Inferior parietal cortex (tissue), 1 donor: ENCODE measurements at regions not wholly inside any gene's neighbourhood (a gene's known extent, or its start where the extent isn't known, plus 50 kb on each side); places are given as distances from the start of the nearest gene placed in this dataset.
"Not testable (repeated sequence)": the region's sequence is repeated elsewhere in the genome, so short reads cannot be mapped to it uniquely, and the experiment has no call there.

Source experiments
- DNase-seq: peaks from one replicate; pipeline ENCODE4 v3.0.0-alpha.2; 2016; ENCODE audit errors: extremely low spot score

DNA sequence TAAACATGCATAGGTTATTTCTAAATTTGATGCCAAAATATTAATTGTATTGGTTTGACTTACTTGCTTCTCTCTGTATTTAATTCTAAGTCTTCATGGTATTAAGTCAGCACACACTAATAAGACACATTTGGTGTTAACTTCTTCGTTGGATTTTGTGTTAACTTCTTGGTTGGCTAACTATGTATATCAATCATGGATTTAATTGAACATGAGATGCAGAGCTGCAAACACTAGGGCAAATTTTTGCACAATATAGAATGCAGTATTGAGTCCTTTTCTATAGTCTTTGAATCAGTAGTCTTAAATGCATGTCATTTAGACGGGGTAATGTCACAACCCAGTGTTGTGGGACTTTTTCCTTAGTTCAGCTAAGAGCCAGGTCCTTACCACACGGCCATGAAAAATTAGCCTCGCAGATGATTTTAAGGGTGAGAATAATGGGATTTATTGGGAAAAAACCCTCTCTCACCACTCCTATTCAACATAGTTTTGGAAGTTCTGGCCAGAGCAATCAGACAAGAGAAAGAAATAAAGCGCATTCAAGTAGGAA is 142.9 kb upstream of the TRIM24 start:
- DNase-seq = no peak

DNA sequence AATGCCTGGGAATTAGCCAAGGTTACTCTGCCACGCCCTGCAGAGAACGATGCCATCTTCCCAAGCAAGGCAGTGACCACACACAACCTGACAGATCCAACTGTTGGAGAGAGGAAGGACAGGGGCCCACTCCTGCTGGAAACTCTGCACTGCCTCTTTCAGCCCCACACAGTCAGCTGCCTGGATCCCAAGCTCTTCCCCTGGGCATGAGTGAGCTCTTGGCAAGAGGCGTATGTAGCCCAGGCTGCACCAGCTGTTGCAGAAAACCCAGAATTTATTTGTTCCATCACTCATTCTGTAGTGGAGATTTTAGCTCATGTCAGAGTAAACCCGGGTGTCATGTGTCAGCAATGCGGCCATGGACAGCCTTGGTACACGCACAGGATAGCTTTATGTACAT is 135.1 kb upstream of the TRIM24 start:
- no peak for DNase-seq

DNA sequence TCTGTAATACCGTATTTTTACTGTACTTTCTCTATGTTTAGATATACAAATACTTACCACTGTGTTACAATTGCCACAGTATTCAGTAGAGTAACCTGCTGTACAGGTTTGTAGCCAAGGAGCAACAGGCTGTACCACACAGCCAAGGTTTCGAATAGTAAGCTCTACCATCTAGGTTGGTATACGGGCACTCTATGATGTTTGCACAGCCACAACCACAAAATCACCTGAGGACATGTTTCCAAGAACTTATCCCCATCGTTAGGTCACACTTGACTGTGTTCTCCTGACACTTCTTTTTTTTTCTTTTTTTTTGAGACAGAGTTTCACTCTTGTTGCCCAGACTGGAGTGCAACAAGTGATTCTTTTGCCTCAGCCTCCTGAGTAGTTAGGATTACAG is 134.6 kb upstream of the TRIM24 start:
- DNase-seq = no peak

- no peak for DNase-seq
These were observed 131.8 kb upstream of the TRIM24 start for GRCh38 chr7:138328215-138328614.

DNA sequence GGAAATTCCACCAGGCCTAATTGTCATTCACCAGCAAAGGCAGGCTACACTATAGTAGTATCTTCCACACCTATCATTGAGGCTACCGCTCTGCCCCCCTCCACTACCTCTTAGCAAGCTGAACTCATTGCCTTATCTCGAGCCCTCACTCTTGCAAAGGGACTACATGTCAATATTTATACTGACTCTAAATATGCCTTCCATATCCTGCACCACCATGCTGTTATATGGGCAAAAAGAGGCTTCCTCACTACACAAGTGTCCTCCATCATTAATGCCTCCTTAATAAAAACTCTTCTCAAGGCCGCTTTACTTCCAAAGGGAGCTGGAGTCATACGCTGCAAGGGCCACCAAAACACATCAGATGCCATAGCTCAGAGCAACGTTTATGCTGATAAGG is 127.2 kb upstream of the TRIM24 start:
- DNase-seq = not testable (repeated sequence)

GRCh38 chr7:138338361-138338760 is 121.7 kb upstream of the TRIM24 start:
- DNase-seq = no peak

DNA sequence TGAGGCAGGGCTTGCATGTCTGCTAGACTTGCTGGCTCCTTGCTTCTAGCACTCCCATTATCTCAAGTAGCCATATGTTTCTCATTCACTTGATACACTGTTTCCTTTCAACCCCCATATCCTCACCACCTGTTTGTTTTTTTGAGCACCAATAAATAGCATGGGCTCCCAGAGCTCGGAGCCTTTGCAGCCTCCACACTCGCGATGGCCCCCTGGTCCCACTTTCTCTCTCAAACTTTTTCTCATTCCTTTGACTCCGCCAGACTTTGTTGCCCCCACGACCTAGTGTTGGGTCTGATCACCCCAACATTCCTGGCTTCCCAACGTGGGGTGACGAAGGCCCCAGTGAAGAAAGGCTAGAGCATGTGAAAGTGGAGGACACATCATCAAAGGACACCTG is 120.8 kb upstream of the TRIM24 start:
- not testable (repeated sequence) for DNase-seq

DNA sequence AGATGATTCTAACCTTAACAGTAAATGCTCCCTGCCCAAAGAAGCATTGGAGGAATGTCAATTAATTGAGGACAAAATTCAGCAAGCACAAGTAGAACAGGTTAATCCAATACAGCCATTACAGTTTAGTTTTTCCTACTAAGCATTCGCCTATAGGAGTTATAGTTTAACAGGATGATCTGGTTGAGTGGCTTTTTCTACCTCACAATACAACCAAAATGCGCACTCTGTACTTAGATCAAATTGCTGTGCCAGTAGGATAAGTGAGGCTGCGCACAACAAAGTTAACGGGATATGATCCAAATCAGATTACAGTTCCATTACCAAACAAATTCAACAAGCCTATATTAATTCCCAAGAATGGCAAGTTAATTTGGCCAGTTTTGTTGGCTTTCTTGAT is 117.1 kb upstream of the TRIM24 start:
- DNase-seq = no peak

- DNase-seq = no peak
These were observed 114.5 kb upstream of the TRIM24 start for GRCh38 chr7:138345567-138345966.

- DNase-seq = no peak
These were observed 113.1 kb upstream of the TRIM24 start for GRCh38 chr7:138346975-138347374.

DNA sequence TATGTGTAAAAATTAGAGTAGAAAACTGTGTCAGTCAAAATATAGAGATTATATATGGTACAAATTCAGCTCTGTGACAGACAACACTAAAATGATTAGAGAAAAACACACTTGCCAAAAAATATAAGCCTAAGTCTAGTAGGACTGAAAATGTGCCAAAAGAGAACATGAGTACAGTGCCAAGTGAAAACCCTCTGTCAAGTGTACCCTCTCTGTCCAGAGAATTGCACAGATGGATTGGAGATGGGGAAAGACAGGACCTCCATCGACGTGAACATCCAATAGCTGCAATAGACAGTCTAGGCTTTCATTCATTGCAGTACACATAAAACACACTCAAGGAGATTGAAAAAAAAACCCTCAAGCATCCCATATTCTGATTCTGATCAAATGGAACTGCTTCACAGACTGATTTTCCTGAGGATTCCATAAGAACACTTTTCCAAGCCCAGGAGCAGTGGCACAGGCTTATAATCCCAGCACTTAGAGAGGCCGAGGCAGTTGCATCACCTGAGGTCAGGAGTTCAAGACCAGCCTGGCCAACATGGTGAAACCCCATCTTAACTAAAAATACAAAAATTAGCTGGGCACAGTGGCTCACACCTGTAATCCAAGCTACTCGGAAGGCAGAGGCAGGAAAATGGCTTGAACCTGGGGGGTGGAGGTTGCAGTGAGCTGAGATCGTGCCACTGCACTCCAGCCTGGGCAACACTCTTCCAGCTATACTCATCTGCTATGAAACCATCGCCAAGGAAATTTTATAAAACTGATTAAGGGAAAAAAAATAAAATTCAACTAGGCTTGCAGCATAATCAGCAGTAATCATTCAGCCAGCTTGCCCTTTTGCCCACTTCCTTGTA is 110.0 kb upstream of the TRIM24 start:
- no peak for DNase-seq

DNA sequence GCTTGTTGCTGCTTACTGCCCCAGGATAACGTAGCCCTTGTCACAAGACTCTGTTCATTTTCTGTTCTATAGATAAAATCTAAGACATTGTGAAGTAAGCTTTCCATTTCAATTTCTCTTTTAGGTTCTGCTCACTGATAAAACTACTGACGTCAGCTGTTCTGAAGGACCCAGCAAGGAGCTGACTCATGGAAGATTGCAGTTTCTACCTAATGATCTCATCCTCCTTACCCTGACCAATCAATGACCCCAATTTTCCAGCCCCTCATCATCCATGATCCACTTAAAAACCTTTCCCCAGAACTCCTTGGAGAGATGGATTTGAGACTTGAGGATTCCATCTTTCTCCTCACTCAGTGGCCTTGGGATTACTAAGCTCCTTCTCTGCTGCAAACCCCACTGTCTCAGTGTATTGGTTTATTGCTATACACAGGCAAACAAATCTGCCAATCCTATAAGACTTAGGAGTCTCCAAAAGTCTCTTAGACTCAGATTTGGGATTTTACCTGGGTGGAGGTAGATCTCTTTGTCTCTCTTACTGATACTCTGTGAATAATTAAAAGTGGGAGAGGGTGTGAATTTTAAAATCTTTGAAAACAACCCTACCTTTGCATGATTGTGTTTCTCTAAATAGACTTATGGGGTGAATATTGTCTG is 109.2 kb upstream of the TRIM24 start:
- no peak for DNase-seq

DNA sequence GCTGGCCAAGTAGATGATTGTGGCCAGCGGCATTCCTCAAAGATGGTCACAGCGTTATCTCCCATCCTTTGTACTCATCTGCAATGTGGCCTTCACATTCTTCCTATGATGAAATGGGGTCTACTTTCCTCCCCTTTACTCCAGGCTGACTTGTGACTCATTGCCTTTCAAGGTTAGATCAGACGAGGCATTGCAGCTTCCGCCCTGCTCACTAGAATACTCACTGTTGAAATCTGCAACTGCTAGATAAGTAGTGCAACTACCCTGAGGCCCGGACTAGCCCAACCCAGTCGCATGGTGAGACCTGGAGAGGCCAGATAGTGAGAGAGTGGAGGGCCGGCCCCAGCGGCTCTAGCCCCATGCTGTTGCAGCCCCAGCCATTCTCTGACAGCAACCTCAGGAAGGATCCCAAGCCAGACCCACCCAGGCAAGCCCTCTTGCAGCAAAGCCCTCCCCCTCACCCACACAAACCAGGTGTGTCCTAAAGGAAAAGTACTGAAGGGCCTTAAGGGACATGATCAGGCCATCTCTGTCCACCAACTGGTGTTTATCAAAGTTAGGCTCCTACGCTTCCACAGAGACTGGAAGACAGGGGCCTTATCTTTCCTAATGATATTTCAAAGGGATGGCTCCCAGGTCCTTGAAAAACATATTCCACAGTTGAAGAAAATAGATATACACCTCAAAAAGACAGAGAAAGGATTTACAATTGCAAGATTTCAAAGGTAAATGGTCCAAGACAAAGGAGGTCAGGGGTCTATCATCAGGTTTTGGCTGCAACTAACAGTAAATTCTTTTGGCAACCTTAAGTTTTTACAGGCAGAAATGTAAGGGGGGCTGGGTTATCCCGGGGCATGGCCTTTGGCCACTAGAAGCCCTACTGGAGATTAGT is 107.2 kb upstream of the TRIM24 start:
- peak; percentile 45 for DNase-seq

GRCh38 chr7:138354066-138354465 is 106.0 kb upstream of the TRIM24 start:
- no peak for DNase-seq

DNA sequence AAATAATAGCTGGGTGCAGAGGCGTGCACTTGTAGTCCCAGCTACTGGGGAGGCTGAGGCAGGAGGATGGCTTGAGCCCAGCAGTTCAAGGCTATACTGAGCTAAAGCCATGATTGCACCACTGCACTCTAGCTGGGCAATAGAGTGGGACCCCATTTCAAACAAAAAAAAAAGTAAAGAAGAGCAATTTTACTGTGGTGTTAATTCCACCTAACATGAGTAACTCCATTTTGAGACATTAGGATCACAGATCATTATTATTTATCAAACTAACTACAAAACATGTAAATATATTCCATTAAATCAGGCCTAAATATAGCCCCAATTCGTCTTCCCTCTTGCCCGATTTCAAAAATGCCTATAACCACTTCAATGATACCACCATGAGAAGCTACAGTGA is 104.8 kb upstream of the TRIM24 start:
- no peak for DNase-seq

- DNase-seq = no peak
These were observed 101.2 kb upstream of the TRIM24 start for GRCh38 chr7:138358850-138359341.

DNA sequence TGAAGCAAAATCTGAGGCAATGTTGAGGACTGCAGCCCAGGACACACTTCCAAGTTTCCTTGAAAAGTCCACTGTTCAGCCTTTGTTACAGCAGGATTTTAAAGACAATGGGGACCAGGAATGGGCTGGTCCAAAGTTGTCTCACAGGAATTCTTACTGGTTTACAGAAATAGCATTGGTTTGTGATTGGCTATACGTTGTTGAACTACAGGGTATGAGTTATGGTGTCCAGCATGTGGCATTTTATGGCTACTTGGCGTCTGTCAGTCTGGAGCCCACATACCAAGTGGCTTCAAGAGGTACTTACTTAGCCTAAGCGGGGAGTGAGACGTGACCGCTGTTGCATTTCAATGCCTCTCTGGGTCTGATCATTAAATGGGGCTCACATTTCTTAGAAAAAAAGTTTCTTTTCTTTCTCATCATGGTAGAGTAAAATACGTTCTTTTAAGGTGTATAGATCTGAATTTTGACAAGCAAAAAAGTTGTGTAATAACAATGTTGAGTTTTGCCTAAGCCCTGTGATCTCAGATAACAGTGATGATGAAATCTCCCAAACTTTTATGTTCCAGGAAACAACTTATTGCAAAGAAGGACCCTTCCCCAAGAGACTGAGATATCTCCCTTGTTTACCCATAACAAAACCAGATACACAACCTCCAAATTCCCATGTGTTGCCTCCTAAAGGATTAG is 100.0 kb upstream of the TRIM24 start:
- no peak for DNase-seq

- DNase-seq = no peak
These were observed 96.3 kb upstream of the TRIM24 start for GRCh38 chr7:138363721-138364120.

DNA sequence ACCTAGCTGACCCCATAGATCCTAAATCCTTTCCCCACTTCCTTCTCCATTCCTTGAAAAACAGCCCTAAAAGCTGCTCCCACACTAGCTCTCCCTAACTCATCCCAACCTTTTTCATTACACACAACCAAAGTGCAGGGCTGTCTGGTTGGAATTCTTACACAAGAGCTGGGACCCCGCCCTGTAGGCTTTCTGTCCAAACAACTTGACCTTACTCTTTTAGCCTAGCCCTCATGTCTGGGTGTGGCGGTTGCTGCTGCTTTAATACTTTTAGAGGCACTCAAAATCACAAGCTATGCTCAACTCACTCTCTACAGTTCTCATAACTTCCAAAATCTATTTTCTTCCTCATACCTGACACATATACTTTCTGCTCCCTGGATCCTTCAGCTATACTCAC is 93.9 kb upstream of the TRIM24 start:
- DNase-seq = not testable (repeated sequence)

GRCh38 chr7:138366676-138367075 is 93.4 kb upstream of the TRIM24 start:
- not testable (repeated sequence) for DNase-seq

- no peak for DNase-seq
These were observed 90.3 kb upstream of the TRIM24 start for GRCh38 chr7:138369797-138370196.
